ENCODE measurements at regions not wholly inside any gene's neighbourhood (a gene's known extent, or its start where the extent isn't known, plus 50 kb on each side); places are given as distances from the start of the nearest gene placed in this dataset.

DNA sequence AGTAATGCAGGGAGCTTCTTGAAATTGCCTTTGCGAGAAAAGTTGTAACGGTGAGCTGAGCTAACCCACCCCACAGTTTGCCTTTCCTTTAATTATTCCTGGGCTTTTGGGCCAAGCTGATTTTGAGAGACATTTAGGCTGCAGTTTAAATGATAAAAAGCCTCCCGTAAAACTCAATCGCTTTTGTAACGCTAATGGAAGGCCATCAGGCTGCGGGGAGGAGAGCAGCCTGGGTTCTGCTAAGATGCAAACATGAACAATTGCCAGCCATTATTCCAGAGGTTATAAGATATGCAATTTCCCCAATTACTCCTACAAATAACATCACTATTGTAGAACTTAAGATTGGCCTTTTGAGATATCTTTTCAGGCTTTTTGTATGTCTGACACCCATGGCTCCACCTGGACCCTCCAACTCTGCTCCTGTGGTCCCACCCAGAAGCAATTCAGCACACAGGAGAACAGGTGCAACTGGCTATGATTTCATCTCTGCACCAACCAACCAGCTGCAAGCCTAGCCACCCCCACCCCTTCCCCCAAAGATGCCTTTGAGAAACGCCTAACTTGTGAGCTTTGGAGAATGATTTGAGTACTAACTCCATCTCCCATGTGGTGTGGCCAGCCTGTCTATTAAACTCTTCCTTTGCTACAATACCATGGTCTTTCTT, 108.2 kb upstream of the FAM9C start:
- Histone ChIP-seq H2AFZ (ENCODE audit: low read length) (no peak overlapping the region), H3K79me2 (ENCODE audit: insufficient read depth, low read length) (no peaks in the 10 kb centered on the region), H3K27me3 (ENCODE audit: insufficient read depth, low read length) (no peaks in the 10 kb centered on the region), H3K4me2 (ENCODE audit: low read length) (no peak overlapping the region), H3K36me3 (ENCODE audit: insufficient read depth, low read length) (no peaks in the 10 kb centered on the region), H3K9me2 (ENCODE audit: low read depth, low read length) (no peaks in the 10 kb centered on the region), H4K20me1 (ENCODE audit: insufficient read depth, low read length) (no peaks in the 10 kb centered on the region), H3K9ac (ENCODE audit: low read length) (no peak overlapping the region), H3K4me1 (ENCODE audit: insufficient read depth, low read length, severe bottlenecking) (no peaks in the 10 kb centered on the region), H3F3A (ENCODE audit: insufficient read depth, low read length) (no peaks in the 10 kb centered on the region), H3K9me3 (ENCODE audit: low read length) (no peaks in the 10 kb centered on the region), H3K4me3 (ENCODE audit: low read depth, low read length, poor library complexity, severe bottlenecking) (no peak overlapping the region), H3K27ac (ENCODE audit: low read depth, low read length, poor library complexity, severe bottlenecking) (no peak overlapping the region)
- TF ChIP-seq, protein P1, sequence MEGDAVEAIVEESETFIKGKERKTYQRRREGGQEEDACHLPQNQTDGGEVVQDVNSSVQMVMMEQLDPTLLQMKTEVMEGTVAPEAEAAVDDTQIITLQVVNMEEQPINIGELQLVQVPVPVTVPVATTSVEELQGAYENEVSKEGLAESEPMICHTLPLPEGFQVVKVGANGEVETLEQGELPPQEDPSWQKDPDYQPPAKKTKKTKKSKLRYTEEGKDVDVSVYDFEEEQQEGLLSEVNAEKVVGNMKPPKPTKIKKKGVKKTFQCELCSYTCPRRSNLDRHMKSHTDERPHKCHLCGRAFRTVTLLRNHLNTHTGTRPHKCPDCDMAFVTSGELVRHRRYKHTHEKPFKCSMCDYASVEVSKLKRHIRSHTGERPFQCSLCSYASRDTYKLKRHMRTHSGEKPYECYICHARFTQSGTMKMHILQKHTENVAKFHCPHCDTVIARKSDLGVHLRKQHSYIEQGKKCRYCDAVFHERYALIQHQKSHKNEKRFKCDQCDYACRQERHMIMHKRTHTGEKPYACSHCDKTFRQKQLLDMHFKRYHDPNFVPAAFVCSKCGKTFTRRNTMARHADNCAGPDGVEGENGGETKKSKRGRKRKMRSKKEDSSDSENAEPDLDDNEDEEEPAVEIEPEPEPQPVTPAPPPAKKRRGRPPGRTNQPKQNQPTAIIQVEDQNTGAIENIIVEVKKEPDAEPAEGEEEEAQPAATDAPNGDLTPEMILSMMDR (IDR thresholded peaks at IDR 0.05; ENCODE audit: low read length) = no peak
- TF ChIP-seq EZH2 (IDR thresholded peaks at IDR 0.05; ENCODE audit: borderline replicate concordance, low read length) = no peak

DNA sequence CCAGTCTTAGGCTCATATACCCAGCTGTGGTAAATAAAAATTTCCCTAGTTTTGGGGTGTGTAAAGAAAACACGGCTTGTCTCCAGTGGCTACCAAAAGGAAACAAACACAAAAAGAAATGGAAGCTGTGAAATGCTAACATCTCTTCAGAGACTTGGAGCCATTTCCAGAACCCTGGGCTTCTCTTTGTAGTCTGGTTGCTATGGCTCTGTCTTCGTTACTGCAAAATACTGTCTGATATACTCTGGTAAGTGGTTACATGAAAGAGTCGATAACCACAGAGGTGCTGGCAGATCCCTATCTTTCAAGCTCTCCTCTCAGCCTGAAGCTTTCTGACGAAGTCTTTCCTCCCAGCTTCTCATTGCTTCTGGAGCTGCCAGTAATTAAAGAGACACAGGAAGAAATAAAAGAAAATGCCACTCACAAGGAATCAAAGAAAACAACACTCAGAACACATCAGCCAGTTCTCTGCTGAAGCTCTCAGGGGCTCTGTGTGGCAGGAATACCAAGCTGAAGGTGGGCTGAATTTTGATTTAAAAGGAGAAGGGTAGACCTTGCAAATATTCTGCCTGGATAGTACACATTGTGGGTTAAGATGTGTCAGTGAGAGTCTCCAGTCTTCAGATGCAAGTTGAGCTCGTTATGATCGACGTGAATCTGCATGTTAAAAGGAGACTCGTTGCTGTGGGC, 107.6 kb upstream of the FAM9C start:
- Histone ChIP-seq H3K4me1 (ENCODE audit: insufficient read depth, low read length, severe bottlenecking) (no peaks in the 10 kb centered on the region), H3F3A (ENCODE audit: insufficient read depth, low read length) (no peaks in the 10 kb centered on the region), H2AFZ (ENCODE audit: low read length) (no peak overlapping the region), H3K9me3 (ENCODE audit: low read length) (no peaks in the 10 kb centered on the region; the same call in 1 of the 2 replicates), H3K9ac (ENCODE audit: low read length) (no peak overlapping the region), H3K4me2 (ENCODE audit: low read length) (no peak overlapping the region), H3K36me3 (ENCODE audit: insufficient read depth, low read length) (no peaks in the 10 kb centered on the region), H3K27ac (ENCODE audit: low read depth, low read length, poor library complexity, severe bottlenecking) (no peak overlapping the region), H4K20me1 (ENCODE audit: insufficient read depth, low read length) (no peaks in the 10 kb centered on the region), H3K9me2 (ENCODE audit: low read depth, low read length) (no peaks in the 10 kb centered on the region), H3K27me3 (ENCODE audit: insufficient read depth, low read length) (no peaks in the 10 kb centered on the region), H3K79me2 (ENCODE audit: insufficient read depth, low read length) (no peaks in the 10 kb centered on the region), H3K4me3 (ENCODE audit: low read depth, low read length, poor library complexity, severe bottlenecking) (no peak overlapping the region)
- no peak for TF ChIP-seq EZH2 (IDR thresholded peaks at IDR 0.05; ENCODE audit: borderline replicate concordance, low read length)
- TF ChIP-seq, protein P1 (IDR thresholded peaks at IDR 0.05; ENCODE audit: low read length) = no peak

DNA sequence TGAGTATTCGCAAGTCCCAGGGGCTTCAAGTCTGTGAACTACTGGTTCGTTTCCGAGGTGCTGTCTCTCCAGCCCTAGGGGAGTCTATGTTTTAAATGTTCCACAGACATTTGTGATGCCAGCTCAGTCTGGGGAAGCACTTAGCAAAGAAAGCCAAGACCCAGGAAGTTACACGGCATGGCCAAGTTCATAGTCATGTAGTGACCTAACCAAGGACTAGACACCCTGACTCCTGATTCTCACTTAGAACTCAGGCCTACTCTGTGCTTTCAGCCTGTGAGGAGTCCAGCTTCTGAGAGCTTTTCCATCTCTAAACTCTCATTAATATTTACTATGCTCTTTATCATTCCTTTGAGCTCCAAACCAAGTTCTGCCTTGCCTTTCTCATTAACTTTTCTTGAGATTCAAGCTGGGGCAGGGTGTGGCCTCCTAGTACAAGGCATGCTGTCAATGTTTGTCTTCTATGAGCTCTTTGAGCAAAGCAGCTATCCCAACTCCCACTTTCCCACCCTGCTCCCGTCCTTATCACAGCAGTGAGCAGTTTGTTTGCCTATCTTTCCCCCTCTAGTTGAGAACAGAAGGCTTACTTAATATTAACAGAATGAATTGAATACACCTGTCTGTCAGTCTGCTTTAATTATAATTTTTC, 105.4 kb upstream of the FAM9C start:
- Histone ChIP-seq H3K4me1 (ENCODE audit: insufficient read depth, low read length, severe bottlenecking) (no peaks in the 10 kb centered on the region), H3K9me3 (ENCODE audit: low read length) (no peaks in the 10 kb centered on the region; the same call in 1 of the 2 replicates), H3K27me3 (ENCODE audit: insufficient read depth, low read length) (no peaks in the 10 kb centered on the region), H3K9me2 (ENCODE audit: low read depth, low read length) (no peaks in the 10 kb centered on the region), H4K20me1 (ENCODE audit: insufficient read depth, low read length) (no peaks in the 10 kb centered on the region), H2AFZ (ENCODE audit: low read length) (no peak overlapping the region), H3K9ac (ENCODE audit: low read length) (no peak overlapping the region), H3K79me2 (ENCODE audit: insufficient read depth, low read length) (no peaks in the 10 kb centered on the region), H3K27ac (ENCODE audit: low read depth, low read length, poor library complexity, severe bottlenecking) (no peak overlapping the region), H3K4me2 (ENCODE audit: low read length) (no peak overlapping the region), H3F3A (ENCODE audit: insufficient read depth, low read length) (no peaks in the 10 kb centered on the region), H3K36me3 (ENCODE audit: insufficient read depth, low read length) (no peaks in the 10 kb centered on the region), H3K4me3 (ENCODE audit: low read depth, low read length, poor library complexity, severe bottlenecking) (no peak overlapping the region)
- TF ChIP-seq, protein P1 (IDR thresholded peaks at IDR 0.05; ENCODE audit: low read length) = no peak
- no peak for TF ChIP-seq EZH2 (IDR thresholded peaks at IDR 0.05; ENCODE audit: borderline replicate concordance, low read length)

Measured in OCI-LY1 (cell line).